H1 (cell line): ENCODE measurements at regions not wholly inside any gene's neighbourhood (a gene's known extent, or its start where the extent isn't known, plus 50 kb on each side); places are given as distances from the start of the nearest gene placed in this dataset.
A peak's percentile ranks its signal among the peaks of the same experiment; 100 is the strongest.

ENCODE experiments used
- CTCF ChIA-PET: fragments of 300-600 bp; sonication (Branson Sonifier 250); formaldehyde crosslinking; loops from one replicate; lab custom pipeline; 2021; ENCODE audit not compliant: partially characterized antibody; lab: Charles Lee
- POLR2A ChIA-PET: fragments of 300-600 bp; sonication (Branson Sonifier 250); formaldehyde crosslinking; loops from one replicate; lab custom pipeline; 2021; ENCODE audit warnings: inconsistent platforms; ENCODE audit not compliant: partially characterized antibody; lab: Charles Lee
- DNase-seq, 2 experiments: peaks; one replicate each; pipeline versions ENCODE4 v3.0.0 to v3.0.0-alpha.2; 2010 to 2022; ENCODE audit warnings: low spot score in 2 of 2, low read depth in 1 of 2, mixed read lengths in 1 of 2
- FAIRE-seq: peaks from 2 replicates; lab custom pipeline; 2011; peaks lifted over from hg19 to GRCh38; lab: Jason Lieb, UNC
- H2AFZ ChIP-seq: 2 replicates; pipeline ENCODE4 v1.8.1; 2012; ENCODE audit warnings: low read length, inconsistent platforms
- H2AK5ac ChIP-seq: 2 replicates; pipeline ENCODE4 v1.6.1; 2013; ENCODE audit warnings: low read depth, low read length
- H2BK120ac ChIP-seq: replicated peaks from 2 replicates; pipeline ENCODE3; 2013; ENCODE audit warnings: low read depth, low read length, inconsistent platforms
- H2BK12ac ChIP-seq: 2 replicates; pipeline ENCODE4 v1.6.1; 2013; ENCODE audit warnings: low read depth, low read length
- H2BK15ac ChIP-seq: 2 replicates; pipeline ENCODE4 v1.6.1; 2013; ENCODE audit warnings: low read length
- H2BK20ac ChIP-seq: 2 replicates; pipeline ENCODE4 v1.6.1; 2013; ENCODE audit warnings: low read length
- H2BK5ac ChIP-seq: 2 replicates; pipeline ENCODE4 v1.6.1; 2013; ENCODE audit warnings: low read depth, low read length
- H3K14ac ChIP-seq: 2 replicates; pipeline ENCODE4 v1.6.1; 2013; ENCODE audit warnings: inconsistent platforms; ENCODE audit not compliant: insufficient read length
- H3K18ac ChIP-seq: 2 replicates; pipeline ENCODE4 v1.6.1; 2013; ENCODE audit warnings: low read length; ENCODE audit errors: extremely low read depth
- H3K23ac ChIP-seq: 2 replicates; pipeline ENCODE4 v1.6.1; 2013; ENCODE audit warnings: inconsistent platforms; ENCODE audit not compliant: insufficient read length
- H3K23me2 ChIP-seq: 2 replicates; pipeline ENCODE4 v1.6.1; 2013; ENCODE audit warnings: low read depth, low read length
- H3K27ac ChIP-seq: 2 replicates; pipeline ENCODE4 v1.6.1; 2011; ENCODE audit warnings: low read depth, low read length, inconsistent platforms
- H3K27me3 ChIP-seq, 4 experiments: replicated peaks in 1 of 4; 1 replicate in 1 of 4; 2 replicates in 3 of 4; pipeline versions ENCODE4 v1.6.1 to v1.8.1; 2011 to 2013; ENCODE audit warnings: low read length in 3 of 4, mild to moderate bottlenecking in 3 of 4, inconsistent platforms in 2 of 4, mixed read lengths in 2 of 4, moderate library complexity in 1 of 4; ENCODE audit not compliant: control insufficient read depth in 3 of 4, insufficient read depth in 3 of 4; ENCODE audit errors: extremely low read depth in 1 of 4
- H3K36me3 ChIP-seq, 4 experiments: 2 replicates each; pipeline versions ENCODE4 v1.6.1 to v1.8.1; 2011 to 2013; ENCODE audit warnings: mild to moderate bottlenecking in 4 of 4, low read length in 3 of 4, moderate library complexity in 2 of 4, control low read depth in 1 of 4, inconsistent platforms in 1 of 4; ENCODE audit not compliant: insufficient read depth in 4 of 4, control insufficient read depth in 2 of 4
- H3K4ac ChIP-seq: replicated peaks from 2 replicates; pipeline ENCODE3; 2013; ENCODE audit warnings: low read length, low read depth, mixed read lengths, inconsistent platforms; ENCODE audit not compliant: insufficient read length
- H3K4me1 ChIP-seq, 4 experiments: replicated peaks in 1 of 4; 1 replicate in 1 of 4; 2 replicates in 3 of 4; pipeline versions ENCODE4 v1.6.1 to v1.8.1; 2011 to 2013; ENCODE audit warnings: low read length in 3 of 4, inconsistent platforms in 2 of 4, mixed read lengths in 1 of 4; ENCODE audit not compliant: insufficient read depth in 4 of 4, control insufficient read depth in 3 of 4
- H3K4me2 ChIP-seq, 2 experiments: 2 replicates each; pipeline versions ENCODE4 v1.6.1 to v1.8.1; 2011 to 2013; ENCODE audit warnings: low read depth in 2 of 2, low read length in 2 of 2, control low read depth in 1 of 2, inconsistent platforms in 1 of 2, mild to moderate bottlenecking in 1 of 2; ENCODE audit not compliant: insufficient read depth in 1 of 2
- H3K4me3 ChIP-seq, 4 experiments: fragments of 200-600, 300-600 bp in 1 of 4; sonication (generic), shearing (Covaris generic), sonication (Bioruptor Twin) in 1 of 4; 2 replicates each; pipeline versions ENCODE4 v1.5.1 to v1.8.1; 2011 to 2016; ENCODE audit warnings: low read length in 4 of 4, low read depth in 3 of 4, control low read depth in 2 of 4, inconsistent platforms in 2 of 4, mild to moderate bottlenecking in 2 of 4, mixed read lengths in 1 of 4, moderate library complexity in 1 of 4; ENCODE audit not compliant: insufficient read depth in 2 of 4; ENCODE audit errors: extremely low read depth in 1 of 4
- H3K56ac ChIP-seq: replicated peaks from 2 replicates; pipeline ENCODE3; 2013; ENCODE audit warnings: low read depth, mild to moderate bottlenecking, mixed read lengths, low read length, inconsistent platforms; ENCODE audit not compliant: insufficient read length
- H3K79me1 ChIP-seq: 2 replicates; pipeline ENCODE4 v1.6.1; 2013; ENCODE audit warnings: low read depth, low read length, control low read depth
- H3K79me2 ChIP-seq, 2 experiments: 2 replicates each; pipeline versions ENCODE4 v1.6.1 to v1.8.1; 2012 to 2013; ENCODE audit warnings: low read length in 2 of 2, mild to moderate bottlenecking in 2 of 2, inconsistent platforms in 1 of 2; ENCODE audit not compliant: insufficient read depth in 2 of 2, control insufficient read depth in 1 of 2
- H3K9ac ChIP-seq, 4 experiments: replicated peaks in 1 of 4; 1 replicate in 1 of 4; 2 replicates in 3 of 4; pipeline versions ENCODE4 v1.6.1 to v1.8.1; 2011 to 2013; ENCODE audit warnings: low read depth in 3 of 4, low read length in 3 of 4, control low read depth in 2 of 4, mild to moderate bottlenecking in 2 of 4, moderate library complexity in 2 of 4, inconsistent platforms in 1 of 4; ENCODE audit errors: extremely low read depth in 1 of 4
- H3K9me3 ChIP-seq, 2 experiments: 2 replicates each; pipeline versions ENCODE4 v1.6.1 to v1.8.1; 2012 to 2013; ENCODE audit warnings: mild to moderate bottlenecking in 2 of 2, moderate library complexity in 2 of 2, control low read depth in 1 of 2, inconsistent platforms in 1 of 2, low read depth in 1 of 2, low read length in 1 of 2, mixed read lengths in 1 of 2; ENCODE audit not compliant: insufficient read depth in 2 of 2
- H4K20me1 ChIP-seq, 2 experiments: replicated peaks in 1 of 2; 2 replicates each; pipeline versions ENCODE3 to v1.8.1; 2011 to 2013; ENCODE audit warnings: inconsistent platforms in 2 of 2, low read length in 2 of 2, mild to moderate bottlenecking in 1 of 2; ENCODE audit not compliant: insufficient read depth in 2 of 2, control insufficient read depth in 1 of 2
- H4K5ac ChIP-seq: 2 replicates; pipeline ENCODE4 v1.6.1; 2013; ENCODE audit warnings: low read length, low read depth, mixed read lengths, inconsistent platforms; ENCODE audit not compliant: insufficient read length
- H4K8ac ChIP-seq: 2 replicates; pipeline ENCODE4 v1.8.0; 2013; ENCODE audit warnings: mild to moderate bottlenecking, moderate library complexity, low read length, inconsistent platforms; ENCODE audit not compliant: insufficient read depth; ENCODE audit errors: extremely low read depth
- H4K91ac ChIP-seq: replicated peaks from 2 replicates; pipeline ENCODE3; 2013; ENCODE audit warnings: low read length, mixed read lengths, inconsistent platforms; ENCODE audit not compliant: insufficient read length
- EZH2 ChIP-seq: fragments of 200-600 bp; sonication (generic); IDR thresholded peaks from 2 replicates; pipeline ENCODE4 v1.7.1; 2012; ENCODE audit warnings: low read depth, mild to moderate bottlenecking, moderate library complexity, low read length, inconsistent platforms; ENCODE audit not compliant: severe bottlenecking
- HDAC2 ChIP-seq, 2 experiments: fragments of 300-600 bp in 1 of 2; sonication (generic) in 1 of 2; IDR thresholded peaks; 2 replicates each; pipeline ENCODE4 v1.6.1; 2011 to 2012; ENCODE audit warnings: low read depth in 2 of 2, low read length in 2 of 2, mild to moderate bottlenecking in 2 of 2, moderate library complexity in 2 of 2, borderline replicate concordance in 1 of 2, inconsistent platforms in 1 of 2
- KDM1A ChIP-seq: fragments of 200-600, 300-600 bp; sonication (generic); IDR thresholded peaks from 2 replicates; pipeline ENCODE4 v1.7.1; 2016; ENCODE audit warnings: mild to moderate bottlenecking, low read length, borderline replicate concordance
- MAFK ChIP-seq: IDR thresholded peaks from 2 replicates; pipeline ENCODE4 v1.6.1; 2012; ENCODE audit warnings: low read depth, mild to moderate bottlenecking, improper control_type of control experiment, low read length
- RXRA ChIP-seq: IDR thresholded peaks from 2 replicates; pipeline ENCODE4 v1.6.1; 2011; ENCODE audit warnings: low read depth, mild to moderate bottlenecking, low read length, moderate library complexity; ENCODE audit not compliant: insufficient read depth
- SIN3A ChIP-seq, 2 experiments: IDR thresholded peaks in 1 of 2; conservative IDR thresholded peaks in 1 of 2; 2 replicates each; pipeline ENCODE4 v1.6.1; 2011 to 2012; ENCODE audit warnings: low read length in 2 of 2, improper control_type of control experiment in 1 of 2, low read depth in 1 of 2, mild to moderate bottlenecking in 1 of 2
- SIX5 ChIP-seq: IDR thresholded peaks from 2 replicates; pipeline ENCODE4 v1.6.1; 2011; ENCODE audit warnings: mild to moderate bottlenecking, low read depth, low read length
- SP2 ChIP-seq: IDR thresholded peaks from 2 replicates; pipeline ENCODE4 v1.6.1; 2012; ENCODE audit warnings: mild to moderate bottlenecking, low read length, inconsistent platforms
- ZNF274 ChIP-seq: IDR thresholded peaks from 2 replicates; pipeline ENCODE4 v1.7.0; 2012; ENCODE audit warnings: low read length, borderline replicate concordance; ENCODE audit errors: extremely low read depth
- WGBS, 2 experiments: shearing (Covaris generic) in 1 of 2; methylation state at CpG; one replicate each; pipeline versions ENCODE4 v1.1.6 to v1.1.7; 2013 to 2015; ENCODE audit warnings: low lambda C conversion rate in 2 of 2, mixed read lengths in 2 of 2, inconsistent platforms in 1 of 2, low coverage in 1 of 2, missing lambda C conversion rate in 1 of 2; ENCODE audit not compliant: insufficient replicate concordance in 2 of 2, insufficient coverage in 1 of 2, insufficient read length in 1 of 2; ENCODE audit errors: extremely low coverage in 1 of 2, missing lambda C conversion rate in 1 of 2; 5-methylcytosine and 5-hydroxymethylcytosine counted together
- TF ChIP-seq, protein P1 (sequence below), 3 experiments: IDR thresholded peaks; 1 replicate in 2 of 3; 2 replicates in 1 of 3; pipeline versions ENCODE4 v1.5.1 to v1.6.1; 2011; ENCODE audit warnings: low read length in 3 of 3, mild to moderate bottlenecking in 3 of 3, inconsistent platforms in 2 of 3, low read depth in 1 of 3, moderate library complexity in 1 of 3; ENCODE audit not compliant: insufficient read depth in 1 of 3; ENCODE audit errors: control extremely low read depth in 1 of 3

- FAIRE-seq (no peak), DNase-seq (no peak)
- 83% methylated on average over 2 of the region's 2 CpGs; no CpG with 5 or more reads in 1 of the 2 experiments for WGBS, 2 experiments
- H3K23ac ChIP-seq, result no peak overlapping the region
- no peak overlapping the region; the same call in 1 of the 2 replicates for H2AK5ac ChIP-seq
- no peaks in the 10 kb centered on the region for H3K36me3 ChIP-seq
- H4K5ac ChIP-seq, result no peak overlapping the region
- no peaks in the 10 kb centered on the region for H3K23me2 ChIP-seq
- POLR2A ChIA-PET, result no interaction called here
- CTCF ChIA-PET, result interaction anchor here (1.4 to 2.1 kb wide), 4 partner anchors 20 to 34 kb away, joined by 3 to 16 read pairs (median 7); no protein-coding TSS in a partner anchor
- no peaks in the 10 kb centered on the region for H3K79me2 ChIP-seq
- H2BK20ac ChIP-seq, result no peak overlapping the region
- no peaks in the 10 kb centered on the region for H4K20me1 ChIP-seq
- peak overlapping the region; percentile 82; the same call in 1 of the 2 replicates for H2AFZ ChIP-seq
- no peaks in the 10 kb centered on the region; a peak in 2 of 4 replicates for H3K9me3 ChIP-seq
- no peak overlapping the region for H4K91ac ChIP-seq
- no peak overlapping the region for H3K9ac ChIP-seq
- H3K4ac ChIP-seq, result no peak overlapping the region
- H3K4me1 ChIP-seq, result peaks cover 0 to 4% (median 0%) of the 10 kb centered on the region in 4 experiments; a peak in 1 of 7 replicates
- H3K79me1 ChIP-seq, result no peaks in the 10 kb centered on the region
- H2BK120ac ChIP-seq, result no peak overlapping the region
- no peak overlapping the region for H3K18ac ChIP-seq
- H3K27me3 ChIP-seq, result no peaks in the 10 kb centered on the region
- H4K8ac ChIP-seq, result no peak overlapping the region
- H3K4me3 ChIP-seq, result no peak overlapping the region
- no peak overlapping the region for H3K27ac ChIP-seq
- no peak overlapping the region for H2BK15ac ChIP-seq
- peak overlapping the region; percentile 86; the same call in 1 of the 2 replicates for H2BK5ac ChIP-seq
- H3K14ac ChIP-seq, result no peak overlapping the region
- H3K56ac ChIP-seq, result no peak overlapping the region
- no peak overlapping the region for H3K4me2 ChIP-seq
- 0 out of 2 replicates have a peak overlapping the region, but pooled peaks have one; percentile 29 for H2BK12ac ChIP-seq
- TF ChIP-seq EZH2 (no peak), SP2 (no peak), HDAC2 (IDR thresholded peaks at IDR 0.05; ENCODE audit: borderline replicate concordance in 1 of 2, low read depth in 2 of 2, low read length in 2 of 2) (no peak), RXRA (no peak), ZNF274 (no peak), SIX5 (no peak), MAFK (no peak), KDM1A (no peak), SIN3A (conservative IDR thresholded peaks at IDR 0.05 in 1 of 2, IDR thresholded peaks at IDR 0.05 in 1 of 2; ENCODE audit: low read depth in 1 of 2, low read length in 2 of 2) (no peak)
- TF ChIP-seq, protein P1, sequence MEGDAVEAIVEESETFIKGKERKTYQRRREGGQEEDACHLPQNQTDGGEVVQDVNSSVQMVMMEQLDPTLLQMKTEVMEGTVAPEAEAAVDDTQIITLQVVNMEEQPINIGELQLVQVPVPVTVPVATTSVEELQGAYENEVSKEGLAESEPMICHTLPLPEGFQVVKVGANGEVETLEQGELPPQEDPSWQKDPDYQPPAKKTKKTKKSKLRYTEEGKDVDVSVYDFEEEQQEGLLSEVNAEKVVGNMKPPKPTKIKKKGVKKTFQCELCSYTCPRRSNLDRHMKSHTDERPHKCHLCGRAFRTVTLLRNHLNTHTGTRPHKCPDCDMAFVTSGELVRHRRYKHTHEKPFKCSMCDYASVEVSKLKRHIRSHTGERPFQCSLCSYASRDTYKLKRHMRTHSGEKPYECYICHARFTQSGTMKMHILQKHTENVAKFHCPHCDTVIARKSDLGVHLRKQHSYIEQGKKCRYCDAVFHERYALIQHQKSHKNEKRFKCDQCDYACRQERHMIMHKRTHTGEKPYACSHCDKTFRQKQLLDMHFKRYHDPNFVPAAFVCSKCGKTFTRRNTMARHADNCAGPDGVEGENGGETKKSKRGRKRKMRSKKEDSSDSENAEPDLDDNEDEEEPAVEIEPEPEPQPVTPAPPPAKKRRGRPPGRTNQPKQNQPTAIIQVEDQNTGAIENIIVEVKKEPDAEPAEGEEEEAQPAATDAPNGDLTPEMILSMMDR (IDR thresholded peaks at IDR 0.05; ENCODE audit: control extremely low read depth in 1 of 3, insufficient read depth in 1 of 3, low read depth in 1 of 3, low read length in 3 of 3), result no peak
Observed at GRCh38 chr4:77332696-77333270, 175.8 kb downstream of the CCNG2 start.
